ENCODE measurements at regions not wholly inside any gene's neighbourhood (a gene's known extent, or its start where the extent isn't known, plus 50 kb on each side); places are given as distances from the start of the nearest gene placed in this dataset.

DNA sequence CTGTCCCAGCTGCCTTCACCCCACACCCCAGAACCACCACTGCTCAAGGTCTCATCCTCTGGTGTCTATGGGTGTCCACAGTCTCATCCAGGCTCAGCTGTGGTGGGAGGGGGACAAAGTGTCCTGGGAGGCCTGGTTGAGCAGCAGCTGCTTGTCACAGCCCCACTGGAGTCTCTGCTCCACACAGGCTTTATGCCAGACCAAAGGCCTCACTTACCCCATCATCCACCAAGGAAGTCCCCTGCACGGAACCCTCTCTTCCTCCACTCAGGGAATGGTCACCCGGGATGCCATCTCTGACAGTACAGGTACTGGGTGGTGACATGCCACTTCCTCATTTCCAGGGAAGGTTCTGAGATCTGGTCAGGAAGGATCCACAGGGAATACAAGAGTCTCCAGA lies 925.4 kb upstream of the ZNF722 start:
- no peak for TF ChIP-seq POLR2A (IDR thresholded peaks at IDR 0.05)
- TF ChIP-seq EP300 (IDR thresholded peaks at IDR 0.05; ENCODE audit: low read depth): no peak
- TF ChIP-seq, protein P1, sequence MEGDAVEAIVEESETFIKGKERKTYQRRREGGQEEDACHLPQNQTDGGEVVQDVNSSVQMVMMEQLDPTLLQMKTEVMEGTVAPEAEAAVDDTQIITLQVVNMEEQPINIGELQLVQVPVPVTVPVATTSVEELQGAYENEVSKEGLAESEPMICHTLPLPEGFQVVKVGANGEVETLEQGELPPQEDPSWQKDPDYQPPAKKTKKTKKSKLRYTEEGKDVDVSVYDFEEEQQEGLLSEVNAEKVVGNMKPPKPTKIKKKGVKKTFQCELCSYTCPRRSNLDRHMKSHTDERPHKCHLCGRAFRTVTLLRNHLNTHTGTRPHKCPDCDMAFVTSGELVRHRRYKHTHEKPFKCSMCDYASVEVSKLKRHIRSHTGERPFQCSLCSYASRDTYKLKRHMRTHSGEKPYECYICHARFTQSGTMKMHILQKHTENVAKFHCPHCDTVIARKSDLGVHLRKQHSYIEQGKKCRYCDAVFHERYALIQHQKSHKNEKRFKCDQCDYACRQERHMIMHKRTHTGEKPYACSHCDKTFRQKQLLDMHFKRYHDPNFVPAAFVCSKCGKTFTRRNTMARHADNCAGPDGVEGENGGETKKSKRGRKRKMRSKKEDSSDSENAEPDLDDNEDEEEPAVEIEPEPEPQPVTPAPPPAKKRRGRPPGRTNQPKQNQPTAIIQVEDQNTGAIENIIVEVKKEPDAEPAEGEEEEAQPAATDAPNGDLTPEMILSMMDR (IDR thresholded peaks at IDR 0.05): no peak
- TF ChIP-seq POLR2AphosphoS5 (IDR thresholded peaks at IDR 0.05): no peak
